OCI-LY3 (cell line): ENCODE measurements at regions not wholly inside any gene's neighbourhood (a gene's known extent, or its start where the extent isn't known, plus 50 kb on each side); places are given as distances from the start of the nearest gene placed in this dataset.
A peak's percentile ranks its signal among the peaks of the same experiment; 100 is the strongest.

ENCODE experiments used
- CTCF ChIP-seq: fragments of 200-600, 300-600 bp; sonication (generic); IDR thresholded peaks from 2 replicates; pipeline ENCODE4 v1.5.1; 2014; ENCODE audit warnings: antibody characterized with exemption, low read length, low read depth
- EZH2phosphoT487 ChIP-seq: fragments of 200-600 bp; shearing (Covaris generic); IDR thresholded peaks from 2 replicates; pipeline ENCODE4 v1.6.1; 2018; ENCODE audit warnings: antibody characterized with exemption, mixed run types, low read depth

- TF ChIP-seq CTCF (peak; percentile 32; the same call in 1 of the 2 replicates), EZH2phosphoT487 (no peak)
Observed at GRCh38 chr2:242020196-242021004, 150.9 kb downstream of the RTP5 start.
